SK-N-SH treated with all-trans-retinoic acid at 6 μM for 48 hours (cell line): ENCODE measurements at regions not wholly inside any gene's neighbourhood (a gene's known extent, or its start where the extent isn't known, plus 50 kb on each side); places are given as distances from the start of the nearest gene placed in this dataset.

Experiments
- ATAC-seq: fragments of 200-7000 bp; cut with Tn5 transposase; 3 replicates; pipeline ENCODE4 v1.9.1; 2020; ENCODE audit warnings: mild to moderate bottlenecking, moderate library complexity
- ARNTL ChIP-seq: fragments of 450-650 bp; formaldehyde crosslinking; IDR thresholded peaks from 2 replicates; pipeline ENCODE4 v1.5.0; 2020; ENCODE audit warnings: low read depth, mild to moderate bottlenecking, moderate library complexity, borderline replicate concordance
- BACH2 ChIP-seq: fragments of 250-450 bp; sonication (Bioruptor Pico); IDR thresholded peaks from 2 replicates; pipeline ENCODE4 v1.9.0; 2021; ENCODE audit warnings: mild to moderate bottlenecking, borderline replicate concordance
- CREB5 ChIP-seq: fragments of 250-450 bp; sonication (Bioruptor Pico); IDR thresholded peaks from 2 replicates; pipeline ENCODE4 v1.5.1; 2020; ENCODE audit warnings: low read depth, mild to moderate bottlenecking, moderate library complexity
- CSDC2 ChIP-seq: fragments of 250-450 bp; sonication (Bioruptor Pico); IDR thresholded peaks from 2 replicates; pipeline ENCODE4 v1.5.0; 2020; ENCODE audit warnings: mild to moderate bottlenecking, moderate library complexity
- CSRNP3 ChIP-seq: fragments of 250-450 bp; sonication (Bioruptor Pico); IDR thresholded peaks from 2 replicates; pipeline ENCODE4 v1.5.1; 2021; ENCODE audit warnings: mild to moderate bottlenecking, moderate library complexity
- ESRRG ChIP-seq: fragments of 250-450 bp; sonication (Bioruptor Pico); IDR thresholded peaks from 2 replicates; pipeline ENCODE4 v1.6.1; 2021; ENCODE audit warnings: mild to moderate bottlenecking
- GLIS3 ChIP-seq: fragments of 250-450 bp; sonication (Bioruptor Pico); IDR thresholded peaks from 2 replicates; pipeline ENCODE4 v1.5.0; 2020; ENCODE audit warnings: mild to moderate bottlenecking, moderate library complexity
- ISL1 ChIP-seq: fragments of 250-450 bp; sonication (Bioruptor Pico); IDR thresholded peaks from 2 replicates; pipeline ENCODE4 v2.1.2; 2022; ENCODE audit warnings: mild to moderate bottlenecking, moderate library complexity
- OSR1 ChIP-seq: fragments of 250-450 bp; sonication (Bioruptor Pico); IDR thresholded peaks from 2 replicates; pipeline ENCODE4 v1.8.0; 2022; ENCODE audit warnings: moderate library complexity, mild to moderate bottlenecking, inconsistent platforms
- PATZ1 ChIP-seq: fragments of 250-450 bp; sonication (Bioruptor Pico); IDR thresholded peaks from 2 replicates; pipeline ENCODE4 v1.8.0; 2020; ENCODE audit warnings: mild to moderate bottlenecking, moderate library complexity, borderline replicate concordance
- POU6F1 ChIP-seq: fragments of 250-450 bp; sonication (Bioruptor Pico); IDR thresholded peaks from 2 replicates; pipeline ENCODE4 v1.8.0; 2021; ENCODE audit warnings: low read depth, mild to moderate bottlenecking, moderate library complexity, borderline replicate concordance
- PPARA ChIP-seq: fragments of 250-450 bp; sonication (Bioruptor Pico); IDR thresholded peaks from 2 replicates; pipeline ENCODE4 v1.5.0; 2020; ENCODE audit warnings: mild to moderate bottlenecking, borderline replicate concordance
- RARB ChIP-seq: fragments of 250-450 bp; sonication (Bioruptor Pico); IDR thresholded peaks from 2 replicates; pipeline ENCODE4 v1.8.0; 2021; ENCODE audit warnings: mild to moderate bottlenecking, moderate library complexity
- SNAI2 ChIP-seq: fragments of 250-450 bp; sonication (Bioruptor Pico); IDR thresholded peaks from 2 replicates; pipeline ENCODE4 v1.5.0; 2020; ENCODE audit warnings: mild to moderate bottlenecking, moderate library complexity
- TOX ChIP-seq: fragments of 250-450 bp; sonication (Bioruptor Pico); IDR thresholded peaks from 2 replicates; pipeline ENCODE4 v1.8.0; 2021; ENCODE audit warnings: mild to moderate bottlenecking, moderate library complexity, borderline replicate concordance
- TSHZ2 ChIP-seq: fragments of 250-450 bp; sonication (Bioruptor Pico); IDR thresholded peaks from 2 replicates; pipeline ENCODE4 v1.5.0; 2020; ENCODE audit warnings: mild to moderate bottlenecking, moderate library complexity
- ZC3H10 ChIP-seq: fragments of 250-450 bp; sonication (Bioruptor Pico); IDR thresholded peaks from 2 replicates; pipeline ENCODE4 v1.5.1; 2021; ENCODE audit warnings: mild to moderate bottlenecking, moderate library complexity
- ZFP3 ChIP-seq: fragments of 250-450 bp; sonication (Bioruptor Pico); IDR thresholded peaks from 2 replicates; pipeline ENCODE4 v1.5.0; 2020; ENCODE audit warnings: mild to moderate bottlenecking, moderate library complexity
- ZFP30 ChIP-seq: fragments of 450-650 bp; formaldehyde crosslinking; IDR thresholded peaks from 2 replicates; pipeline ENCODE4 v1.5.0; 2022; ENCODE audit warnings: mild to moderate bottlenecking, moderate library complexity
- ZNF565 ChIP-seq: fragments of 450-650 bp; formaldehyde crosslinking; conservative IDR thresholded peaks from 2 replicates; pipeline ENCODE4 v1.5.0; 2020; ENCODE audit warnings: low read depth, mild to moderate bottlenecking, moderate library complexity
- ZNF70 ChIP-seq: fragments of 450-650 bp; formaldehyde crosslinking; IDR thresholded peaks from 2 replicates; pipeline ENCODE4 v1.5.0; 2020; ENCODE audit warnings: mild to moderate bottlenecking, moderate library complexity
- ZNF8 ChIP-seq: fragments of 450-650 bp; formaldehyde crosslinking; IDR thresholded peaks from 2 replicates; pipeline ENCODE4 v1.5.0; 2020; ENCODE audit warnings: mild to moderate bottlenecking, moderate library complexity

GRCh38 chr9:27625751-27626150 is 52.5 kb upstream of the C9orf72 start:
- no peak for ATAC-seq
- TF ChIP-seq ZNF70 (CRISPR knock-in tag) (no peak), ESRRG (no peak), PPARA (CRISPR knock-in tag) (no peak), ZC3H10 (CRISPR knock-in tag) (no peak), PATZ1 (CRISPR knock-in tag) (no peak), ARNTL (CRISPR knock-in tag) (no peak), CREB5 (CRISPR knock-in tag) (no peak), ISL1 (CRISPR knock-in tag) (no peak), ZFP30 (no peak), CSRNP3 (no peak), GLIS3 (CRISPR knock-in tag) (no peak), CSDC2 (CRISPR knock-in tag) (no peak), BACH2 (CRISPR knock-in tag) (no peak), ZFP3 (CRISPR knock-in tag) (no peak), TSHZ2 (CRISPR knock-in tag) (no peak), RARB (CRISPR knock-in tag) (no peak), POU6F1 (CRISPR knock-in tag) (no peak), ZNF8 (CRISPR knock-in tag) (no peak), TOX (no peak), SNAI2 (CRISPR knock-in tag) (no peak)

- TF ChIP-seq RARB (CRISPR knock-in tag) (no peak), ZFP3 (CRISPR knock-in tag) (no peak), ZNF8 (CRISPR knock-in tag) (no peak), CSDC2 (CRISPR knock-in tag) (no peak), BACH2 (CRISPR knock-in tag) (no peak), CREB5 (CRISPR knock-in tag) (no peak), ZFP30 (no peak), ARNTL (CRISPR knock-in tag) (no peak), ISL1 (CRISPR knock-in tag) (no peak), GLIS3 (CRISPR knock-in tag) (no peak), PPARA (CRISPR knock-in tag) (no peak), ZNF565 (CRISPR knock-in tag) (no peak), ESRRG (no peak), POU6F1 (CRISPR knock-in tag) (no peak), ZNF70 (CRISPR knock-in tag) (no peak), OSR1 (CRISPR knock-in tag) (no peak)
- TF ChIP-seq, all 23 proteins: peak for 0
- ATAC-seq, result no peak
Observed at GRCh38 chr9:27626244-27627187, 53.2 kb upstream of the C9orf72 start.
